Thyroid gland (tissue), 4 donors: ENCODE measurements at regions not wholly inside any gene's neighbourhood (a gene's known extent, or its start where the extent isn't known, plus 50 kb on each side); places are given as distances from the start of the nearest gene placed in this dataset.
A peak's percentile ranks its signal among the peaks of the same experiment; 100 is the strongest.

ENCODE experiments used
- DNase-seq, 2 donors: peaks; one replicate each; pipeline ENCODE4 v3.0.0-alpha.2; 2019
- H3K27ac ChIP-seq, 3 donors: fragments of 200-600 bp; sonication (generic); 1 replicate in 2 of 3; 2 replicates in 1 of 3; pipeline ENCODE4 v1.5.1; 2016 to 2019; ENCODE audit warnings: mild to moderate bottlenecking in 1 of 3, moderate library complexity in 1 of 3
- H3K27me3 ChIP-seq: fragments of 200-600 bp; sonication (generic); one replicate; pipeline ENCODE4 v1.5.1; 2019
- H3K36me3 ChIP-seq, 2 donors: fragments of 200-600 bp; sonication (generic); one replicate each; pipeline ENCODE4 v1.5.1; 2016 to 2019
- H3K4me1 ChIP-seq, 2 donors: fragments of 200-600 bp; sonication (generic); one replicate each; pipeline ENCODE4 v1.5.1; 2017 to 2019
- H3K4me3 ChIP-seq, 3 donors: fragments of 200-600 bp; sonication (generic); replicated peaks in 1 of 3; 1 replicate in 2 of 3; 2 replicates in 1 of 3; pipeline ENCODE4 v1.5.1; 2016; ENCODE audit warnings: mild to moderate bottlenecking in 1 of 3
- H3K9me3 ChIP-seq: fragments of 200-600 bp; sonication (generic); one replicate; pipeline ENCODE4 v1.5.1; 2017
- CTCF ChIP-seq, 6 experiments: fragments of 200-600 bp in 3 of 6; fragments of 450-650 bp in 3 of 6; sonication (generic) in 3 of 6; IDR thresholded peaks; one replicate each; pipeline ENCODE4 v1.5.1; 2016 to 2019; ENCODE audit warnings: antibody characterized with exemption in 6 of 6, mild to moderate bottlenecking in 2 of 6, inconsistent platforms in 1 of 6, moderate library complexity in 1 of 6
- POLR2A ChIP-seq, 2 donors: fragments of 450-650 bp; IDR thresholded peaks; one replicate each; pipeline ENCODE4 v1.6.1; 2017; ENCODE audit warnings: antibody characterized with exemption in 2 of 2, mild to moderate bottlenecking in 2 of 2, moderate library complexity in 1 of 2
- WGBS, 2 donors: methylation state at CpG; one replicate each; pipeline ENCODE4 v1.1.5; 2017; 5-methylcytosine and 5-hydroxymethylcytosine counted together
- intact Hi-C: fragments of 100-400 bp; cut with DNase I; formaldehyde crosslinking; loops from one replicate; pipeline ENCODE4 v1.15.1; 2023

GRCh38 chr6:54579011-54579410, 267.6 kb upstream of the FAM83B start:
- H3K9me3 ChIP-seq = no peaks in the 10 kb centered on the region
- H3K4me1 ChIP-seq = no peaks in the 10 kb centered on the region
- H3K27me3 ChIP-seq = no peaks in the 10 kb centered on the region
- 45 to 63% methylated on average over 2 of the region's 2 CpGs for WGBS, 2 donors
- H3K27ac ChIP-seq = no peak overlapping the region
- H3K36me3 ChIP-seq = no peaks in the 10 kb centered on the region
- no peak for TF ChIP-seq POLR2A (IDR thresholded peaks at IDR 0.05)
- TF ChIP-seq CTCF (IDR thresholded peaks at IDR 0.05) = no peak
- DNase-seq = peak in 1 of 2 donors; percentile 1
- intact Hi-C loops = no loop called here
- no peak overlapping the region for H3K4me3 ChIP-seq

DNA sequence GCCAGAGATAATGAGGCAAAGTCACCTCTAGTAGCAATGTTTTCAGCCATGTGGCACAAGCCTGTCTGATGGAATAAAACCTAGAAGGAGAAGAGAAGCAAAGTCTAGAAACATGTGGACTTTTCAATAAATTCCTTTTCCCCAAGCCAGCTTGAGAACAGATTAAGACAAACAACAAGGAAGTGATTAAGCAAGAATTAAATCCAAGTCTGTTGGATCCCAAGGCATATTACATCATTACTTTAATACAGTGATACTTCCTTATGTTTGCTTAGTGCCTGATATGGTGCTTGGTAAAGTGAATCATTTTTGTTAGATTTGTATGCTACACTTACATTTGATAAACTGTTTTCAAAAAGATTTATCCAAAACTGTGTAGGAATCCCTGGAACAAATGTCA, 260.3 kb upstream of the FAM83B start:
- no peak for DNase-seq
- H3K4me3 ChIP-seq = no peak overlapping the region
- no peaks in the 10 kb centered on the region for H3K9me3 ChIP-seq
- TF ChIP-seq CTCF (IDR thresholded peaks at IDR 0.05) (no peak), POLR2A (IDR thresholded peaks at IDR 0.05) (no peak)
- no peaks in the 10 kb centered on the region for H3K4me1 ChIP-seq
- intact Hi-C loops = no loop called here
- H3K36me3 ChIP-seq = no peaks in the 10 kb centered on the region
- H3K27me3 ChIP-seq = no peaks in the 10 kb centered on the region
- H3K27ac ChIP-seq = no peak overlapping the region

DNA sequence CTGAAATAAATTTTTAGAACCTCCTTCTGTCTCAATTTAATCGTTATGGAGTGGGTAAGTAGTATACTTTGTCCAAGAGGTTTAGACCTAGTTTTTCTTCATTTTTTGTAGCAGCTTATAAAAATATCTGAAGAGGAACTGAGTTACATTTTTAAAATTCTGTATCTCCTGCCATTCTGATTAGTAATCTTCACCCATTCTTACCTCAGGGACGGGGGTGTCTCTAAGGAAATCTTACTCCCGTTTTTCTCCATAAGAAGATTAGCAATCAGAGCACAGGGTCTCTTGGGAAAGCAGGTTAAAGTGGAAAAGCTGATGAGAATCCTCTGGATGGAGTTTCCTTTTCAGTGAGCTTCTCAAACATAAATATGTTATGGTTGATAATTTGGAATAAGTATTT, 259.3 kb upstream of the FAM83B start:
- intact Hi-C loops = no loop called here
- DNase-seq = no peak
- 40 to 50% methylated on average over 3 of the region's 3 CpGs for WGBS, 2 donors

DNA sequence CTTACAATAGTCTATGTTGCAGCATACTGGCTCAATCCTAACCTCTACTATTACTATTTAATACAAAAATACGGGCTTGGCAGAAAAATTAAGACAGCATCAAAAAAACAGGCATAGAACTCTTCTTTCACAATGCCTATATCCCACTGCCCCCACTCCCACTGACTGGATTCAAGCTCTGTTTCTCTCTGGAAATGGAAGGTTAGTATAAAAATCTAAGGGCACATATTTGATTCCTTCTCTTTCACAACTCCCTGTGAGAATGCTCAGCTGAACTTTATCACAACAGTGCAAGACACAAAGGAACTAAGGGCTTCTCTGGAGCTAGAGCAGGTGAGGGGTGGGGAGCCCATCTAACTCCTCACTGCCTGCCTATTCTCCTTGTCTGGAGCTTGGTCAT, 258.4 kb upstream of the FAM83B start:
- H3K9me3 ChIP-seq = no peaks in the 10 kb centered on the region
- H3K27me3 ChIP-seq = no peaks in the 10 kb centered on the region
- no peak overlapping the region for H3K4me3 ChIP-seq
- H3K4me1 ChIP-seq = no peaks in the 10 kb centered on the region
- no peaks in the 10 kb centered on the region for H3K36me3 ChIP-seq
- TF ChIP-seq CTCF (IDR thresholded peaks at IDR 0.05) (no peak), POLR2A (IDR thresholded peaks at IDR 0.05) (no peak)
- no peak for DNase-seq
- no peak overlapping the region for H3K27ac ChIP-seq
- 89 to 91% methylated on average over 1 of the region's 1 CpG for WGBS, 2 donors
- intact Hi-C loops = no loop called here

More for the DNA sequence above, 259.3 kb upstream of the FAM83B start:
- H3K27ac ChIP-seq = no peak overlapping the region
- H3K36me3 ChIP-seq = no peaks in the 10 kb centered on the region
- TF ChIP-seq CTCF (IDR thresholded peaks at IDR 0.05) = no peak
- TF ChIP-seq POLR2A (IDR thresholded peaks at IDR 0.05) = no peak
- H3K4me3 ChIP-seq = no peak overlapping the region
- no peaks in the 10 kb centered on the region for H3K9me3 ChIP-seq
- H3K27me3 ChIP-seq = no peaks in the 10 kb centered on the region
- H3K4me1 ChIP-seq = no peaks in the 10 kb centered on the region

- WGBS, 2 donors = 86 to 88% methylated on average over 3 of the region's 3 CpGs
- H3K27ac ChIP-seq = no peak overlapping the region
- H3K4me1 ChIP-seq = no peaks in the 10 kb centered on the region
- no peaks in the 10 kb centered on the region for H3K27me3 ChIP-seq
- intact Hi-C loops = no loop called here
- H3K9me3 ChIP-seq = no peaks in the 10 kb centered on the region
- H3K36me3 ChIP-seq = no peaks in the 10 kb centered on the region
- TF ChIP-seq CTCF (IDR thresholded peaks at IDR 0.05) (no peak), POLR2A (IDR thresholded peaks at IDR 0.05) (no peak)
- no peak for DNase-seq
- H3K4me3 ChIP-seq = no peak overlapping the region
These were observed 250.7 kb upstream of the FAM83B start for GRCh38 chr6:54595844-54596243.
